Thoracic aorta (tissue), 2 donors: ENCODE measurements at regions not wholly inside any gene's neighbourhood (a gene's known extent, or its start where the extent isn't known, plus 50 kb on each side); places are given as distances from the start of the nearest gene placed in this dataset.

ENCODE experiments used
- ATAC-seq: fragments of 150-250 bp; one replicate; pipeline ENCODE4 v1.8.0; 2017; ENCODE audit warnings: low read depth; ENCODE audit not compliant: insufficient number of reproducible peaks, low FRiP score
- DNase-seq: peaks from one replicate; pipeline ENCODE4 v3.0.0-alpha.2; 2020; ENCODE audit warnings: low spot score
- H3K27ac ChIP-seq, 2 donors: fragments of 200-600 bp; sonication (generic); 1 replicate in 1 of 2; 2 replicates in 1 of 2; pipeline ENCODE4 v1.5.1; 2016; ENCODE audit warnings: mild to moderate bottlenecking in 2 of 2, moderate library complexity in 2 of 2
- H3K27me3 ChIP-seq: fragments of 200-600 bp; sonication (generic); replicated peaks from 2 replicates; pipeline ENCODE4 v1.6.0; 2016; ENCODE audit warnings: mild to moderate bottlenecking; ENCODE audit not compliant: insufficient read depth
- H3K36me3 ChIP-seq: fragments of 200-600 bp; sonication (generic); one replicate; pipeline ENCODE4 v1.5.1; 2016
- H3K4me1 ChIP-seq, 2 donors: fragments of 200-600 bp; sonication (generic); 1 replicate in 1 of 2; 2 replicates in 1 of 2; pipeline versions ENCODE4 v1.5.1 to v1.6.0; 2016; ENCODE audit warnings: low read depth in 2 of 2, mild to moderate bottlenecking in 1 of 2; ENCODE audit not compliant: control insufficient read depth in 1 of 2
- H3K4me3 ChIP-seq: fragments of 200-600 bp; sonication (generic); 2 replicates; pipeline ENCODE4 v1.5.1; 2016; ENCODE audit warnings: mild to moderate bottlenecking
- H3K9me3 ChIP-seq: fragments of 200-600 bp; sonication (generic); 2 replicates; pipeline ENCODE4 v1.5.1; 2016
- TF ChIP-seq, protein P1 (sequence below): fragments of 200-600 bp; sonication (generic); IDR thresholded peaks from one replicate; pipeline ENCODE4 v1.5.1; 2019; ENCODE audit warnings: antibody characterized with exemption

DNA sequence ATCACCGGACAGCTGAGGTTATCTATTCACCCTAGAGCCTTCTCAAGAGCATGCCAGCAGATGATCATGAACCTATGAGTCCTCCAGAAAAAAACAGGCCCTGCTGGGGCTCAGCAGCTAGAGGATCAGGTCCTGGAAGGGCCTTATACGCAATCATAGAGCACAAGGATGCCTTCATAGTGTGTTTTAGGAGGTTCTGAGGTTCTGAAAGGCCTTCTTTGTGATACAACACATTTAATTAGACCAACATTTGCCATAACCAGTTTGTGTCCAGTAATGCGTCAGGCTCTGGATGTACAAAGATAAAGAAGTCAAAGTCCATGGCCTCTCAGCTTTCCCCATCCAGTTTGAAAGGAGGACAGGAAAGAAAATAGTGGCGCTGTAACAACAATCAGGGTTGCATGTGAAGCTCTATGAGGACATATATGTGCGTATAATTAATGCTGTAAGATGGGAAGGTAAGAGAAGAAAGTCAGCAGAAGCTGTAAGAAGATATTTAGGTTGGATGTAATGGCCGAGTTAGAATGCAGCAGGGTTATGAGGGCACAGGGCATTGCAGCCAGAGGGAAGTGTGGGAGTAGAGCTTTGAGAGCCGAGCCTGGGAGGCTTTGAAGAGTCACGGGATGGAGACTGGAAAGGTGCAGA is 302.6 kb upstream of the TBL1XR1 start:
- ATAC-seq: no peak
- Histone ChIP-seq H3K4me1 (peaks cover 0 to 7% of the 10 kb centered on the region in 2 donors), H3K27ac (no peak overlapping the region), H3K27me3 (no peaks in the 10 kb centered on the region), H3K36me3 (no peaks in the 10 kb centered on the region), H3K4me3 (no peak overlapping the region), H3K9me3 (no peaks in the 10 kb centered on the region)
- TF ChIP-seq, protein P1, sequence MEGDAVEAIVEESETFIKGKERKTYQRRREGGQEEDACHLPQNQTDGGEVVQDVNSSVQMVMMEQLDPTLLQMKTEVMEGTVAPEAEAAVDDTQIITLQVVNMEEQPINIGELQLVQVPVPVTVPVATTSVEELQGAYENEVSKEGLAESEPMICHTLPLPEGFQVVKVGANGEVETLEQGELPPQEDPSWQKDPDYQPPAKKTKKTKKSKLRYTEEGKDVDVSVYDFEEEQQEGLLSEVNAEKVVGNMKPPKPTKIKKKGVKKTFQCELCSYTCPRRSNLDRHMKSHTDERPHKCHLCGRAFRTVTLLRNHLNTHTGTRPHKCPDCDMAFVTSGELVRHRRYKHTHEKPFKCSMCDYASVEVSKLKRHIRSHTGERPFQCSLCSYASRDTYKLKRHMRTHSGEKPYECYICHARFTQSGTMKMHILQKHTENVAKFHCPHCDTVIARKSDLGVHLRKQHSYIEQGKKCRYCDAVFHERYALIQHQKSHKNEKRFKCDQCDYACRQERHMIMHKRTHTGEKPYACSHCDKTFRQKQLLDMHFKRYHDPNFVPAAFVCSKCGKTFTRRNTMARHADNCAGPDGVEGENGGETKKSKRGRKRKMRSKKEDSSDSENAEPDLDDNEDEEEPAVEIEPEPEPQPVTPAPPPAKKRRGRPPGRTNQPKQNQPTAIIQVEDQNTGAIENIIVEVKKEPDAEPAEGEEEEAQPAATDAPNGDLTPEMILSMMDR: no peak
- no peak for DNase-seq

DNA sequence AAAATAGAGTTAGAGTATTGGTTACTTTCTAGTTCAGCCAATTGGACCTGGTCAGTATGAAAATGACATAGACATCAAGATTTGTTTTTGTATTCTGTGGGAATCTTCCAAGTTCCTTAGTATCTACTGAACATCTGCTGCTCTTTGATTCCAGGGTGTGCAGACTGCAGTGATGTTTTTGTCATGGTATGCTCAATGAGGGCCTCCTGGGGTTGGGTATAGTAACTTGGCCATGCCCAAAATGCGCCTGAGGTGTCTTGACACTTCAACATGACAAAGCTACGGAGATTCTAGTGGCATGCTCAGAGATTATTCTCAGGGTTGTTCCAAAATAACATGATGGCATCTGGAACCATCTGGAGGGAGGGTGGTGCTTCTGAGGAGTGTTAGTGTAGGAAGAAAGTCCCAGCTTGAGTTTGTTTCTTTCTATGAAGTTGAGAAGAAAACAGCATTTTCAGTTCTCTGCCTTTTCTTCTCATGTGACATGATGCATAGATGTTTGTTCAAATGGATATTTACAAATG is 313.5 kb upstream of the TBL1XR1 start:
- ATAC-seq: no peak
- Histone ChIP-seq H3K9me3 (no peaks in the 10 kb centered on the region), H3K27me3 (no peaks in the 10 kb centered on the region), H3K4me3 (no peak overlapping the region), H3K36me3 (no peaks in the 10 kb centered on the region), H3K4me1 (peaks cover 5 to 16% of the 10 kb centered on the region in 2 donors), H3K27ac (no peak overlapping the region)
- DNase-seq: no peak
- TF ChIP-seq, protein P1: no peak

DNA sequence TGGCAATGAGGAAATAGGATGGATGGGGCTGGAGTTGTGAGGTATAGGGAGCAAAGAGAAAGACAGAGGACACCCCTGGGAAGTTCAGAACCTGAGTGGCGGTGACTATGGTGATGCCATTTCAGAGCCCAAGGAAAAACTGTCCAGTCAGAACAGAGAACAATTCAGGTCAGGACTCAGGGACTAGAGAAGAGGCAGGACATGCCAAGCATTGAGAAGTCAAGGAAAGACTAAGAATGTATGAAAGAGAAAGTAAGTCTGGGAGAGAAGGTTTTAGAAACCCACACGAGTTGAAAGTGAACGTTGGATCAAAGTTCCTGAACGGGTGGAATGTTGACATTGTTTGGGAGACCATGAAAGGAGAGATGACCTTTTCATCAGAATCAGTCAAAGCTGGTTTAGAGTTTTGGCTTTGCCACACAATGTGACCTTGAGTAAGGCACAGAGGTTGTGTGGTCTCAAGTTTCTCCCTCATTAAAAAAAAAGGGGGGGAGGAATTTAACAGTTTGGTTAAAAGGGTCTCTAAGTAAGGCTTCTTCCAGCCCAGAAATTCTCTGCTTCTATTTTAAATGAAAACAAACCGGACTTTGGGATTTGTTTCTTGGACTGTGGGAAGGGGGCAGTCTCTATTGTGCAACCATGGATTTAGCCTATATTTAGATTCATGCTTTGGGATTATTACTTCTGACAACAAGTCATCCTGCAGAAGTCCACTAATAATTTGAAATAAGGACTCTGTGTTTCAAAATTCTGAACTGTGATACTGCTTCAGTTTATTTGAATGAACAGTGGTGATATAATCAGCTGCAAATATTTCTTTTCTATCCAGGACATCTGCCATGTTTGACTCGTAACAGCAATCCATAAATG is 315.9 kb upstream of the TBL1XR1 start:
- TF ChIP-seq, protein P1: no peak
- Histone ChIP-seq H3K36me3 (no peaks in the 10 kb centered on the region), H3K9me3 (no peaks in the 10 kb centered on the region), H3K27ac (no peak overlapping the region), H3K4me1 (peaks cover 14 to 29% of the 10 kb centered on the region in 2 donors), H3K4me3 (peak overlapping the region; percentile 8), H3K27me3 (no peaks in the 10 kb centered on the region)
- ATAC-seq (no peak), DNase-seq (no peak)

DNA sequence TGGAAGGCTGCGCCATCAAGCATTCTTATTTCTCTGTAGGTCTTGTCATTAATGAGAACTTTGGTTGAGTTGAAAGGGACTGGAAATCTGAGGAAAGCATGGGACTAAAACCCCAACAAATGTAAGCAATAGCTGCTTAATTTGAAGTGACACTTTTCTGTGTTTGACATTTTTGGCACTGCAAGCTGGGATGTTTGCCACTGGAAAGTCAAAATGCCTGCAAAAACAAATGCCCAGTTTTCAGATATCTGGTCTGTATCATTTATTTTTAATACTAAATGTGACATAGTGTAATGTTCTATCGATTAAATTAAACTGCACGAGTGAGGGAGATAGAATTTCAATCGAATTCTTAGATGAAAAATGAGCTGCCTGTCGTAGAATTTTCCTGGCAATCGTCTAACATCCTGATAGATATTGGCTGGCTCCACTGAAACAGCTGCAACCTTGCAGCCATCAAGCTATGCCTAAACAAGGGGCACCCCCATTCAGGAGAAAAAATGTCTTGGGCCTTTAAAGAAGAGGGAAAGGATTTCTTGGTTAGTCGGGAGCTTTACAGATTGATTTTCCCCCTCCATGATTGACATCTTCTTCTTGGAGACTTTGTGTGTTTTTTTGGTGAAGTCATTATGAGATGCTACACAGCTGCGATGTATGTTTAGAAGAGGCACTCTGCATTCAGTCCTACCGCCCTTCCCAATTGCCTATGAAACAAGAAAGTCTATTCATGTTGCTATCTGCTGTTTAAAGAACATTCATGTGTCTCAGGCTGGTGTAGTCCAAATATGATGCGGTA is 316.7 kb upstream of the TBL1XR1 start:
- Histone ChIP-seq H3K36me3 (no peaks in the 10 kb centered on the region), H3K27me3 (no peaks in the 10 kb centered on the region), H3K4me1 (peaks cover 14 to 29% of the 10 kb centered on the region in 2 donors), H3K27ac (no peak overlapping the region), H3K4me3 (no peak overlapping the region), H3K9me3 (no peaks in the 10 kb centered on the region)
- TF ChIP-seq, protein P1: no peak
- DNase-seq (no peak), ATAC-seq (no peak)
